GM19397 (cell line): ENCODE measurements at regions not wholly inside any gene's neighbourhood (a gene's known extent, or its start where the extent isn't known, plus 50 kb on each side); places are given as distances from the start of the nearest gene placed in this dataset.
"Not testable (repeated sequence)": the region's sequence is repeated elsewhere in the genome, so short reads cannot be mapped to it uniquely, and the experiment has no call there.

ENCODE experiments used
- ATAC-seq: cut with Tn5 transposase; IDR thresholded peaks from one replicate; pipeline ENCODE4 v1.9.1; 2021; ENCODE audit warnings: mild to moderate bottlenecking, moderate library complexity; ENCODE audit not compliant: unreplicated experiment

- ATAC-seq = no peak
These were observed 54.0 kb upstream of the ANKRD28 start for GRCh38 chr3:15851735-15852134.

- ATAC-seq = peak; percentile 56
These were observed 61.0 kb upstream of the ANKRD28 start for GRCh38 chr3:15858547-15859506.

- peak; percentile 81 for ATAC-seq
These were observed 61.8 kb upstream of the ANKRD28 start for GRCh38 chr3:15859507-15860013.

- ATAC-seq = peak; percentile 52
These were observed 62.5 kb upstream of the ANKRD28 start for GRCh38 chr3:15860014-15860934.

GRCh38 chr3:15861163-15861562, 63.4 kb upstream of the ANKRD28 start:
- no peak for ATAC-seq

- ATAC-seq = no peak
These were observed 75.0 kb upstream of the ANKRD28 start for GRCh38 chr3:15872807-15873206.

GRCh38 chr3:15873415-15873814, 75.6 kb upstream of the ANKRD28 start:
- no peak for ATAC-seq

GRCh38 chr3:15875016-15875689, 77.4 kb upstream of the ANKRD28 start:
- ATAC-seq = no peak

GRCh38 chr3:15876669-15877068, 78.9 kb upstream of the ANKRD28 start:
- no peak for ATAC-seq

- ATAC-seq = no peak
These were observed 80.0 kb upstream of the ANKRD28 start for GRCh38 chr3:15877813-15878212.

GRCh38 chr3:15879787-15880186, 82.0 kb upstream of the ANKRD28 start:
- not testable (repeated sequence) for ATAC-seq

- ATAC-seq = no peak
These were observed 84.8 kb upstream of the ANKRD28 start for GRCh38 chr3:15882577-15882976.

- ATAC-seq = no peak
These were observed 86.4 kb upstream of the ANKRD28 start for GRCh38 chr3:15884132-15884531.

GRCh38 chr3:15886521-15886920, 88.7 kb upstream of the ANKRD28 start:
- no peak for ATAC-seq

GRCh38 chr3:15887261-15887660, 89.5 kb upstream of the ANKRD28 start:
- ATAC-seq = no peak

GRCh38 chr3:15889936-15890335, 92.2 kb upstream of the ANKRD28 start:
- no peak for ATAC-seq

- no peak for ATAC-seq
These were observed 94.8 kb upstream of the ANKRD28 start for GRCh38 chr3:15892311-15893227.

GRCh38 chr3:15894382-15894781, 96.6 kb upstream of the ANKRD28 start:
- ATAC-seq = no peak

GRCh38 chr3:15896500-15896899, 98.7 kb upstream of the ANKRD28 start:
- ATAC-seq = no peak

- ATAC-seq = no peak
These were observed 101.6 kb upstream of the ANKRD28 start for GRCh38 chr3:15899388-15899787.
